ENCODE measurements at regions not wholly inside any gene's neighbourhood (a gene's known extent, or its start where the extent isn't known, plus 50 kb on each side); places are given as distances from the start of the nearest gene placed in this dataset.

DNA sequence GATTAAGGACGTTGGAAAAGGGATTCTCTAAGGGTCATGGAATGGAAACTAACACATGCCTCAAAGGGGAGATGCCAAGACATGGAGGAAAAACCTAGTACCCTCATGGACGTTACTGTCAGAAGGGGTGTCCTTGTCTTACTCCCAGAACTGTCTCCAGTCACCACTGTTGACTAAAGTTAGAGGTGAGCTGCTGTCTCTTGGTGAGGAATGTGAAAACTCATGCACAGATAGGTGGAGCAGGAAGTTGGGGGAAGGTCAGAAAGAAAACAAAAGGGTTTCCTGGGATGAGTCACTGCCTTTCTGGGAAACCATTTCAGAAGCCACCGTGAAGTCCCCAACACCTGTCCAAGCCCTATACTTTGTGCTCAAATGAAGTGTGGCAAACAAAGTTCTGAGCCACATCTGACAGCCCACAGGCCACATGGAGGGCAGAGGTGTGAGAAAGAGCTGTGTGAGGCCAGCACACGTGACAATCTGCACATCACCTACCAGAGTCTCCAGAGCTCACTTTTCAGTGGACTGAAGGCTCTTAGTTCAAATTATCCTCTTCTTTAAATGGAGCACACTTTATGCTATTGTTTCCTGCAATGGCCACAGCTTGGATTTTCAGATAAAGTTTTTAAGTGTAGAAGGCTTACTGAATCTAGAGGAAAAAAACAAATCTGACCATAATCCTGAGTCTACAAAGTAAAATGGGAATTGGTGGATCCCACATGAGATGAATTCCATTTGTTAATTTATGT is 92.9 kb upstream of the EGLN3 start (continued):
- TF ChIP-seq TSHZ1 (CRISPR knock-in tag; IDR thresholded peaks at IDR 0.05) = 0 out of 2 replicates have a peak, but pooled peaks have one; percentile 68
- TF ChIP-seq ELF4 (CRISPR knock-in tag; IDR thresholded peaks at IDR 0.05) = 0 out of 2 replicates have a peak, but pooled peaks have one; percentile 33
- TF ChIP-seq JUN (IDR thresholded peaks at IDR 0.05; ENCODE audit: borderline replicate concordance, low read depth, low read length) = peak; percentile 92
- TF ChIP-seq JUN (CRISPR knock-in tag; IDR thresholded peaks at IDR 0.05; ENCODE audit: borderline replicate concordance) = no peak
- TF ChIP-seq ERF (CRISPR knock-in tag; IDR thresholded peaks at IDR 0.05) = peak; percentile 85; the same call in 1 of the 2 replicates
- TF ChIP-seq KDM5B (IDR thresholded peaks at IDR 0.05; ENCODE audit: insufficient replicate concordance, low read depth, low read length) = no peak
- TF ChIP-seq NFE2L1 (tag; IDR thresholded peaks at IDR 0.05; ENCODE audit: borderline replicate concordance, low read depth) = peak; percentile 14; the same call in 1 of the 2 replicates
- TF ChIP-seq, protein P1, sequence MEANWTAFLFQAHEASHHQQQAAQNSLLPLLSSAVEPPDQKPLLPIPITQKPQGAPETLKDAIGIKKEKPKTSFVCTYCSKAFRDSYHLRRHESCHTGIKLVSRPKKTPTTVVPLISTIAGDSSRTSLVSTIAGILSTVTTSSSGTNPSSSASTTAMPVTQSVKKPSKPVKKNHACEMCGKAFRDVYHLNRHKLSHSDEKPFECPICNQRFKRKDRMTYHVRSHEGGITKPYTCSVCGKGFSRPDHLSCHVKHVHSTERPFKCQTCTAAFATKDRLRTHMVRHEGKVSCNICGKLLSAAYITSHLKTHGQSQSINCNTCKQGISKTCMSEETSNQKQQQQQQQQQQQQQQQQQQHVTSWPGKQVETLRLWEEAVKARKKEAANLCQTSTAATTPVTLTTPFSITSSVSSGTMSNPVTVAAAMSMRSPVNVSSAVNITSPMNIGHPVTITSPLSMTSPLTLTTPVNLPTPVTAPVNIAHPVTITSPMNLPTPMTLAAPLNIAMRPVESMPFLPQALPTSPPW (CRISPR knock-in tag; IDR thresholded peaks at IDR 0.05) = no peak
- peak; percentile 48; the same call in 1 of the 2 replicates for TF ChIP-seq JUNB (CRISPR knock-in tag; conservative IDR thresholded peaks at IDR 0.05)
- no peak for TF ChIP-seq RNF219 (CRISPR knock-in tag; IDR thresholded peaks at IDR 0.05)
- TF ChIP-seq, protein P2, sequence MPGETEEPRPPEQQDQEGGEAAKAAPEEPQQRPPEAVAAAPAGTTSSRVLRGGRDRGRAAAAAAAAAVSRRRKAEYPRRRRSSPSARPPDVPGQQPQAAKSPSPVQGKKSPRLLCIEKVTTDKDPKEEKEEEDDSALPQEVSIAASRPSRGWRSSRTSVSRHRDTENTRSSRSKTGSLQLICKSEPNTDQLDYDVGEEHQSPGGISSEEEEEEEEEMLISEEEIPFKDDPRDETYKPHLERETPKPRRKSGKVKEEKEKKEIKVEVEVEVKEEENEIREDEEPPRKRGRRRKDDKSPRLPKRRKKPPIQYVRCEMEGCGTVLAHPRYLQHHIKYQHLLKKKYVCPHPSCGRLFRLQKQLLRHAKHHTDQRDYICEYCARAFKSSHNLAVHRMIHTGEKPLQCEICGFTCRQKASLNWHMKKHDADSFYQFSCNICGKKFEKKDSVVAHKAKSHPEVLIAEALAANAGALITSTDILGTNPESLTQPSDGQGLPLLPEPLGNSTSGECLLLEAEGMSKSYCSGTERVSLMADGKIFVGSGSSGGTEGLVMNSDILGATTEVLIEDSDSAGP (CRISPR knock-in tag; IDR thresholded peaks at IDR 0.05) = no peak
- TF ChIP-seq NBN (IDR thresholded peaks at IDR 0.05; ENCODE audit: low read depth) = peak; percentile 71
- peak; percentile 99 for TF ChIP-seq ZNF592 (IDR thresholded peaks at IDR 0.05)

Measured in K562 (cell line).